ENCODE measurements at regions not wholly inside any gene's neighbourhood (a gene's known extent, or its start where the extent isn't known, plus 50 kb on each side); places are given as distances from the start of the nearest gene placed in this dataset.

DNA sequence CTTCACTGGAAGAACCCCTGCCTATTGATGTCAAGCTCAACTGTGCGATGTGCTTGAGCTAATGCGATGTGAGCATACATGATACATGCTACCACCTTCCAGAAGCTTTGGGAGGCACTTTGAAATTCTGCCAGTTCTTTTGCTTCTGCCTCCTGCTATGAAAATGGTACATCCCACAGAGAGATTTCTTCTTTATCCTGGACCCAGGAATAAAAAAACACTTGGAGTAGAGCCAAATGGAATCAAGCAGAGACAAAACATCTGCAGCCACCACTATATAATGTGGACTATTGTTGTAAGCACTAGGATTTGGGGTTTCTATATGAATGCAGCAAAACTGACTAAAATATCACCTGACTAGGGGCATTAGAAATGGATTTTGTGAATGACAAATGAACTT, 119.9 kb upstream of the GAP43 start:
- no peak for DNase-seq
- WGBS (ENCODE audit: extremely low coverage, insufficient read length, low lambda C conversion rate): no CpG with 5 or more reads among the region's 2 CpGs
- H2BK20ac ChIP-seq (ENCODE audit: low read depth, low read length, poor library complexity, severe bottlenecking): no peak overlapping the region
- no peak overlapping the region for H3K9ac ChIP-seq (ENCODE audit: extremely low read depth, insufficient read length, low read length)
- no peak overlapping the region for H4K5ac ChIP-seq (ENCODE audit: insufficient read length, low read depth, low read length)
- Mint-ChIP-seq H3K4me3 (no peak overlapping the region), H3K4me1 (peaks cover 2 to 10% of the 10 kb centered on the region in 2 experiments; a peak in 3 of 4 replicates), H3K27me3 (ENCODE audit: low read depth) (peaks cover 1% of the 10 kb centered on the region; the same call in 1 of the 2 replicates), H3K36me3 (ENCODE audit: insufficient read depth in 1 of 3, low read depth in 3 of 3) (peaks cover 11 to 14% (median 11%) of the 10 kb centered on the region in 3 experiments), H3K27ac (no peak overlapping the region), H3K9me3 (peaks cover 16 to 23% of the 10 kb centered on the region in 2 experiments)
- H2AFZ ChIP-seq (ENCODE audit: low read length): no peak overlapping the region
- no peaks in the 10 kb centered on the region for H3K79me1 ChIP-seq (ENCODE audit: insufficient read depth, low read depth, low read length, poor library complexity, severe bottlenecking)
- 0 out of 2 replicates have a peak, but pooled peaks cover 2% of the 10 kb centered on the region for H3K4me1 ChIP-seq (ENCODE audit: insufficient read depth, low read length)
- no peak overlapping the region for H2BK15ac ChIP-seq (ENCODE audit: low read depth, low read length)
- no peaks in the 10 kb centered on the region for H3K9me3 ChIP-seq (ENCODE audit: control insufficient read depth, low read depth, low read length)
- H3K27ac ChIP-seq (ENCODE audit: insufficient read length, low read depth, low read length): no peak overlapping the region
- no peaks in the 10 kb centered on the region for H3K27me3 ChIP-seq (ENCODE audit: insufficient read depth, low read length)
- no peak overlapping the region for H3T11ph ChIP-seq (ENCODE audit: low read length)
- H4K8ac ChIP-seq (replicated peaks; ENCODE audit: insufficient read length, low read depth, low read length): no peak overlapping the region
- no peak overlapping the region for H3K23ac ChIP-seq (ENCODE audit: insufficient read length, low read depth, low read length)
- no peak overlapping the region for H3K4me2 ChIP-seq (ENCODE audit: insufficient read depth, insufficient read length, low read length)
- H3K4ac ChIP-seq (ENCODE audit: low read depth, low read length): no peak overlapping the region
- no peak overlapping the region for H2BK5ac ChIP-seq (ENCODE audit: insufficient read length, low read length)
- H4K20me1 ChIP-seq (ENCODE audit: control insufficient read depth, insufficient read depth, insufficient read length): no peaks in the 10 kb centered on the region
- H2BK12ac ChIP-seq (ENCODE audit: insufficient read length, low read depth, low read length): no peak overlapping the region
- no peak overlapping the region for H3K56ac ChIP-seq (ENCODE audit: insufficient read length, low read depth, low read length)
- H3K14ac ChIP-seq (ENCODE audit: insufficient read depth, low read length): no peak overlapping the region
- H3K18ac ChIP-seq (ENCODE audit: insufficient read length, low read depth, low read length): no peak overlapping the region
- H3K79me2 ChIP-seq (ENCODE audit: insufficient read depth, low read length): no peaks in the 10 kb centered on the region
- H2BK120ac ChIP-seq (ENCODE audit: low read depth, low read length, poor library complexity, severe bottlenecking): no peak overlapping the region
- no peak overlapping the region for H4K91ac ChIP-seq (ENCODE audit: insufficient read length, low read depth, low read length)
- TF ChIP-seq, protein P1, sequence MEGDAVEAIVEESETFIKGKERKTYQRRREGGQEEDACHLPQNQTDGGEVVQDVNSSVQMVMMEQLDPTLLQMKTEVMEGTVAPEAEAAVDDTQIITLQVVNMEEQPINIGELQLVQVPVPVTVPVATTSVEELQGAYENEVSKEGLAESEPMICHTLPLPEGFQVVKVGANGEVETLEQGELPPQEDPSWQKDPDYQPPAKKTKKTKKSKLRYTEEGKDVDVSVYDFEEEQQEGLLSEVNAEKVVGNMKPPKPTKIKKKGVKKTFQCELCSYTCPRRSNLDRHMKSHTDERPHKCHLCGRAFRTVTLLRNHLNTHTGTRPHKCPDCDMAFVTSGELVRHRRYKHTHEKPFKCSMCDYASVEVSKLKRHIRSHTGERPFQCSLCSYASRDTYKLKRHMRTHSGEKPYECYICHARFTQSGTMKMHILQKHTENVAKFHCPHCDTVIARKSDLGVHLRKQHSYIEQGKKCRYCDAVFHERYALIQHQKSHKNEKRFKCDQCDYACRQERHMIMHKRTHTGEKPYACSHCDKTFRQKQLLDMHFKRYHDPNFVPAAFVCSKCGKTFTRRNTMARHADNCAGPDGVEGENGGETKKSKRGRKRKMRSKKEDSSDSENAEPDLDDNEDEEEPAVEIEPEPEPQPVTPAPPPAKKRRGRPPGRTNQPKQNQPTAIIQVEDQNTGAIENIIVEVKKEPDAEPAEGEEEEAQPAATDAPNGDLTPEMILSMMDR (conservative IDR thresholded peaks at IDR 0.05): no peak
- H2AK5ac ChIP-seq (ENCODE audit: insufficient read length, low read length): no peak overlapping the region
- no peaks in the 10 kb centered on the region for H3K23me2 ChIP-seq (ENCODE audit: insufficient read length, low read depth, low read length, poor library complexity, severe bottlenecking)

Data from H9 (cell line).